HG03432 (cell line): ENCODE measurements at regions not wholly inside any gene's neighbourhood (a gene's known extent, or its start where the extent isn't known, plus 50 kb on each side); places are given as distances from the start of the nearest gene placed in this dataset.
A peak's percentile ranks its signal among the peaks of the same experiment; 100 is the strongest.
"Not testable (repeated sequence)": the region's sequence is repeated elsewhere in the genome, so short reads cannot be mapped to it uniquely, and the experiment has no call there.

ENCODE experiments used
- ATAC-seq: cut with Tn5 transposase; IDR thresholded peaks from one replicate; pipeline ENCODE4 v1.9.1; 2021; ENCODE audit warnings: mild to moderate bottlenecking, moderate library complexity; ENCODE audit not compliant: unreplicated experiment

- no peak for ATAC-seq
These were observed 274.4 kb upstream of the RASGEF1B start for GRCh38 chr4:81746071-81746470.

DNA sequence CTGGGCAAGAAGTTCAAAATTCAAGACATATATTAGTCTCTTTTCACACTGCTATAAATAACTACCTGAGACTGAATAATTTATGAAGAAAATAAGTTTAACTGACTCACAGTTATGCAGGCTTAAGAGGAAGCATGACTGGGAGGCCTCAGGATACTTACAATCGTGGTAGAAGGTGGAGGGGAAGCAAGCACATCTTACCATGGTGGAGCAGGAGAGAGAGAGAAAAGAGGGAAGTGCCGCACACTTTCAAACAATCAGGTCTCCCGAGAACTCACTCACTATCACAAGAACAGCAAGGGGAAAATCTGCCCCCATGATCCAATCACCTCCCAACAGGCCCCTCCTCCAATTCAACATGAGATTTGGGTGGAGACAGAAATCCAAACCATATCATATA, 273.3 kb upstream of the RASGEF1B start:
- no peak for ATAC-seq

DNA sequence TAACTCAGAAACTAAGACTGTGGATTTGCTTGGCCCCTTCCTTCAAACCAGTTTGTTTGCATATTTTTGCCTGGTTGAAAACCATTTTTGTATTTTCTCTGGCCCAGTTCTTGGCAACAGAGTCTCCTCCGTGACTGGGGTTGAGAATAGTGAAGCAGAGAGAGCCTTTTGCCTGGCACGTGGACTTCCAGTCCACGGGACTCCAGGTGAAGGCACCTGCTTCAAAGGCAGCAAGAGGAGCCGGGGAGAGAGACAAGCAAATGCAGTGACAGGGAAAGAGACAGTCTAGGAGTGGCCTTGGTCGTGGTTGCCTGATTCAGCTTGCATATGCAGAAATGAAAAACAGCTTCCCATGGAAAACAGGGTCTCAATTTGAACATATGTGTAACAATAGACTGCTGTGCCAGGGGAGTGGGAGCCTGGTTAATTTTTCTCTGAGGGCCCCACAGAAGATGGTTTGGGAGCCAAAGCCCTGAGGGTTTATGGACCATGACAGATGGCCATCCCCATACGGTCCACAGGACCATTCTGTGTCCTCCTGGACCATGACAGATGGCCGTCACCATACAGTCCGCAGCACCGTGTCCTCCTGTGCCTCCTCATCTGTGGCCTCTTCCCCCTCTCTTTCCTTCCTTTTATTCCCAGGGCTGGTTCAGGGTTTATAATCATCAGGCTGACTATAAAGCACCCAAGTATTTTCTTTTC, 272.2 kb upstream of the RASGEF1B start:
- ATAC-seq, result no peak

DNA sequence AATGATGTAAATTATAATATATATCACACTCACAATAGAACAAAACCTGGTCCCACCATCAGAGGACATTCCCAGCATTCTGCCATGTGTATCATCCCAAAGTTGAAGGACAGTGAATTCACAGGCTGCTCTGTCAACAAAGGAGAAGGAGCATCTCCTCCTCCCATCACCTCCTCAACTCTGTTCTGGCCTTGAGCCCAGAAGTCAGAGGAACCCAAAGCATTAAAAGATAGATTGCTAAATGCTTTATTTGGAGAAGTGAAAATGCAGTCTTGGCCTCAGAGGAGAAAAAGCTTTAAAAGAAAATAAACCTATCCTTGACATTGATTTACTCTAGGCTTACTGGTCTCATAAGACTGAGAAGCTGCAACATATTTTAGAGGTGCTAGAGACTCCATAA, 268.8 kb upstream of the RASGEF1B start:
- ATAC-seq, result no peak

- ATAC-seq, result no peak
These were observed 267.2 kb upstream of the RASGEF1B start for GRCh38 chr4:81738891-81739290.

GRCh38 chr4:81737865-81738559, 266.3 kb upstream of the RASGEF1B start:
- no peak for ATAC-seq

- no peak for ATAC-seq
These were observed 264.6 kb upstream of the RASGEF1B start for GRCh38 chr4:81736324-81736723.

DNA sequence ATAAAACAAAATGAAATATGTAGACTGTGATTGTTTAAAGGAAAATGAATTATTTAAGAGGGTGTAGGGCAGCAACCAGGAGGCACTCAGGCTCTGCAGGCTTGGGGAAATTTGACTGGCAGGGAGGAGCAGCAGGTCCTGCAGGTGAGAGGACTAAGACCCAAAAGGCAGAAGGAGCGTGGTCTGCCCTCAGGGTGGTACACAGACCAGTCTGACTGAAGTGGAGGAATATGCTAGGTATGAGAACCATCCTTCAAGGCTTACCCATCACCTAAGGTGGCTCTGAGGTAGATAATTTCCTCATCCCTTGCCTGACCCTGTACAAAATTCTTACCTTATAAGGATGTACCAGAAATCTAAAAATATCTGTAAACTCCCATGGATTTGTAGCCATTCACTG, 261.3 kb upstream of the RASGEF1B start:
- no peak for ATAC-seq

DNA sequence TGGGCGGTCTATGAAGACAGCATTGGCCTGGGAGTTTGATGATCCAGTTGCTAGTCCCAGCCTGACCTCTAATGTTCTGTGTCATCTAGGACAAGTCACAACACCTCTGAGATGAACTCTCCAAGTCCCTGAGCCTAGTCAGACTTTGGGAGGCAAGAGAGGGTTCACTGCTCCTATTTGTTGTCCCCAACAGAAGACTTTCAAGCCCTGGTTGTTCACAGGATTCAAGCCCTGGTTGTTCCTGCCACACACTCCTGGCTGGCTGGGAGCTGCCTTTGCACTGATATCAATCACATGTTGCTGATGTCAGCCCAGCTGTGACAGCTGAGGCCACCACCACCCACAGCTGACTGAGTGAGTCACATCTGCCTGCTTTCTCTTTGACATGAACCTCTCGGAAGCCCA, 253.2 kb upstream of the RASGEF1B start:
- ATAC-seq, result peak; percentile 99

GRCh38 chr4:81723927-81724587, 252.3 kb upstream of the RASGEF1B start:
- no peak for ATAC-seq

DNA sequence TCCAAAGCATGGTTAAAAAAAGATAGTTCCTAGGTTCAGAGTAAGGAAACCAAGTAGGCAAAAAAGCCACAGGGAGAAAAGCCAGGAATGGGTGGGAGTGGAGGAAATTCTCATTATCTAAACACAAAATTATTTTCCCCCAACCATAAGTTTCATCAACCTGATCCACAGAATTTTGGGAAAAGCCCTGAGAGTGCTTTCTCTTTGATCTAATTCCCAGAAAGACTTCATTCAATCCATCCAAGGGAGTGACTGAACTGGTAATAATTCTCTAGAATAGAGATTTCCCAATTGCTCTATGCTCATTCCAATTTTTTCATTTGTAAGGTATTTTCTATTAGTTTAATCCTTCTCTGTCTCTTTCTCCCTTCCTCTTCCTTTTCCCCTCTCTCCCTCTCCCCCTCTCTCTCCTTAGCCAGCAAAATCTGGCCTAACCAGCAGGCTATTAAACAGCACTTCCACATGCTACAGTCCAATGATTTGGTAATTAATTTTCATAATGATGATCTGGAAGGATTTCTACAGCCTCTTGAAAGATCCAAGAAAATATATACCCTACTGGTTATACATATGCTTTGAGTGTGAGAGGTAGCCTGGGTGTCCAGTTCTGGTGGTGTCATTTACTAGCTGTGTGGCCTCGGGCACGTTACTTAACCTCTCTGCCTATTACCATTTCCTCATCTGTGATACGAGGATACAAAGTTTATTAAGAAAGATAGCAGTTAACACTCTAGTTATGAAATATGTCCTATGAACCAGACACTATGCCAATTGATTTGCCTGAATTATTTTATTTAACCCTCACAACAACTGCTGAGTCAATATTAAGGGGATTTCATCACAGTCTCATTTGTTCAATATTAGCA, 251.5 kb upstream of the RASGEF1B start:
- ATAC-seq, result no peak

DNA sequence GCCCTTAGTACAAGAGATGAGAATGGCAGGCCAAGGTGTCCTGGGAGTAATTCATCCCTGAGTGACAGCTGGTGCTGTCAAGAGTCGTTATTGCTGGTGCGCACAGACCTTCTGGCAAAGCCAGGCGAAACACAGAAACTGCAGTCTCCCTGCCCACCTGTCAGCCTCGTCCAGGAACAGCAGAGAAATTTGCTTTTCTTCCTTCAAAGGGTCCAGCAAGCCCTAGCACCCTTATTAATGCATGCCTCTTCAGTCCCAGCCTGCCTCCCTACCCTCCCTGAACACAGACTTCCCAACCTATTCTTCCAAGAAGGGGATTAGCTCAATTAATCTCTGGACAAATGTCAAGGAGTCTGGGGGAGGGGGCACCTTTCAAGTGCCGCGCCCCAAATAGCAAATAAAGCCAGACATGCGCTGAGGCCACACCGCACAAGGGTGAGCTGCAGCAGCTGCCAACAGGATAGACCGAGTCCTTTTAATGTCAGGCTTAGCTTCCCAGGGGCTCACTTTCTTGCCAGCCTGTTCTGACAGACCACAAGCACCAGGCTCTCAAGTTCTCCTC, 250.7 kb upstream of the RASGEF1B start:
- ATAC-seq, result no peak

DNA sequence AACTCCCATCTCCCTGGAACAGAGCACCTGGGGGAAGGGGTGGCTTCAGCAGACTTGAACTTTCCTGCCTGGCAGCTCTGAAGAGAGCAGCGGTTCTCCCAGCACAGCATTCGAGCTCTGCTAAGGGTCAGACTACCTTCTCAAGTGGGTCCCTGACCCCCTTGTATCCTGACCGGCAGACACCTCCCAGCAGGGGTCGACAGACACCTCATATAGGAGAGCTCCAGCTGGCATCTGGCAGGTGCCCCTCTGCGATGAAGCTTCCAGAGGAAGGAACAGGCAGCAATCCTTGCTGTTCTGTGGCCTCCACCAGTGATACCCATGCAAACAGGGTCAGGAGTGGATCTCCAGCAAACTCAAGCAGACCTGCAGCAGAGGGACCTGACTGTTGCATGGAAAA, 244.1 kb upstream of the RASGEF1B start:
- no peak for ATAC-seq

DNA sequence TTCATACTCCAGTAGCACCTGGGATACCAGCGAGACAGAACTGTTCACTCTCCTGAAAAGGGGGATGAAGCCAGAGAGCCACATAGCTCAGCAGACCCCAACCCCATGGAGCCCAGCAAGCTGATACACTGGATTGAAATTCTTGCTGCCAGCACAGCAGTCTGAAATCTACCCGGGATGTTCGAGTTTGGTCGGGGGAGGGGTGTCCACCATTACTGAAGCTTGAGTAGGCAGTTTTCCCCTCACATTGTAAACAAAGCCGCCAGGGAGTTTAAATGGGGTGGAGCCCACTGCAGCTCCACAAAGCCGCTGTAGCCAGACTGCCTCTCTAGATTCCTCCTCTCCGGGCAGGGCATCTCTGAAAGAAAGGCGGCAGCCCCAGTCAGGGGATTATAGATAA, 243.7 kb upstream of the RASGEF1B start:
- ATAC-seq, result not testable (repeated sequence)

- no peak for ATAC-seq
These were observed 242.6 kb upstream of the RASGEF1B start for GRCh38 chr4:81714291-81714690.

DNA sequence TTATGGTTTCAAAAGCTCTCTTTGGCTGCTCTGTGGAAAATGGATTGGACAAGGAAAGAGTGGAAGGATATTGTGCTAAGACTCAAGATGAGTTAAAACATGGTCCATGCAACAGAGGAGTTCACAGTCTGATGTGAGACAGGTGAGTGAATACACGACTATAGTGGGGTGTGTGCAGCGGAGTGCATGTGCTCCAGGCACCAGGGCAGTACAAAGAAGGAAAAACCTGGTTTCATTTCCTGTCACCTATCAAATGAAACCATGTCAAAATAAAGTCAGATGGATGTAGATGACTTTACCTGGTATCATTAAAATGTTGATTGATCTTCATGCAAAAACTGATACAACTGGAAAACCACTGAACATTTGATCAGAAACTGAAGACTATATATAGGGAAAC, 241.0 kb upstream of the RASGEF1B start:
- no peak for ATAC-seq

DNA sequence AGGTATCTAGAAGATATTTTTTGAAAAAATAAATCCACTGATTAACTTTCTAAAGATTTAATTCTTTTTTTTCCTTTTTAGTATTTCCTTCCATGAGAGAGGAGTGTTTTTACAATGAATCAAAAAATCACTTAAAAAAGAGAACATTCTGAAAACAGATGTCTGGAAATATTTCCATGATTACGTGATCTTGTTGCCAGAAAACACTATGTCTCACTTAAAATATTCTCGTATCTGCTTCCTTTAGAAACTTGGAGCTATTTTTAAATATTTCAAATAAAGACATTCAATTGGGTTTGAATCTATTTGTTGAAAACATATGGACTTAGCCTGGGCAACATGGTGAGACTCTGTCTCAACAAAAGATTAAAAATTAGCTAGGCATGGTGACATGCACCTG, 232.8 kb upstream of the RASGEF1B start:
- ATAC-seq, result no peak

GRCh38 chr4:81700189-81700588, 228.5 kb upstream of the RASGEF1B start:
- ATAC-seq, result no peak

GRCh38 chr4:81698538-81699296, 227.0 kb upstream of the RASGEF1B start:
- no peak for ATAC-seq
